ENCODE measurements at regions not wholly inside any gene's neighbourhood (a gene's known extent, or its start where the extent isn't known, plus 50 kb on each side); places are given as distances from the start of the nearest gene placed in this dataset.

DNA sequence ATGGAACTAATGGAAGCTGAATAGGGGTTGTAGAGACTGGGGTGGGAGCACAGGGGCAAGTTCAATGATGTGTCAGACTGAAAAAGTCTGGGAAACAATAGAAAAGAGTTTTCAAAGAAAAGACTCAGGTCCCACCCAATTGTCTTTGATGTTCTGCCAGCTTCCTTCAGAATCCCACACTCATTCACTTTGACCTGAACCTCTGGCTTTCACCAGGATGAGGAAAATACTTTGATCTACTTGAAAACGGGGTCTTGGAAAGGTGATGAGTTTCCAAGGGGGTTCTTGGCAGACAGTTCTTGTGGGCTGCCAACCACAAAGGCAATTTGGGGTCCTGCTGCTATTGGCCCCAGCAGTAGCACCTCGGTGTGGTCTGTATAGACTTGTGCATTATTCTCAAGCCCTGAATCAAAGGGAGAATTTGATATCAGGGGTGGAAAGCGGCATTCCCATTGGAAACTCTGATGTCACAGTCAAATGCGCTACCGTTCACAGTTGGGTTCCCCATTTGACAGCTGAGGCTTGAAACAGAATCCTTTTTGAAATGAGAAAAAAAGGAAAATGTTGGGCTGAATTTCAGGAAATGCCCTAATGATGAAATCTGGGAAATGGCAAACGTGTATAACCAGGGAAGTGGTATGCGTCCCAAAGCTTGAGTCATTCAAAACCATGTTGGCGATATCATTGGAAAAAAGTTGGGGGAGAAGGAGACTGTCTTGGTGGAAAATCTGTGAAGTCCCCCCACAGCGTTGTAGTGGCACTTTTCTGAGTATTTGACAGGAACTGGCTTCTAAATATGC is 229.2 kb upstream of the LRTM1 start:
- TF ChIP-seq, protein P1, sequence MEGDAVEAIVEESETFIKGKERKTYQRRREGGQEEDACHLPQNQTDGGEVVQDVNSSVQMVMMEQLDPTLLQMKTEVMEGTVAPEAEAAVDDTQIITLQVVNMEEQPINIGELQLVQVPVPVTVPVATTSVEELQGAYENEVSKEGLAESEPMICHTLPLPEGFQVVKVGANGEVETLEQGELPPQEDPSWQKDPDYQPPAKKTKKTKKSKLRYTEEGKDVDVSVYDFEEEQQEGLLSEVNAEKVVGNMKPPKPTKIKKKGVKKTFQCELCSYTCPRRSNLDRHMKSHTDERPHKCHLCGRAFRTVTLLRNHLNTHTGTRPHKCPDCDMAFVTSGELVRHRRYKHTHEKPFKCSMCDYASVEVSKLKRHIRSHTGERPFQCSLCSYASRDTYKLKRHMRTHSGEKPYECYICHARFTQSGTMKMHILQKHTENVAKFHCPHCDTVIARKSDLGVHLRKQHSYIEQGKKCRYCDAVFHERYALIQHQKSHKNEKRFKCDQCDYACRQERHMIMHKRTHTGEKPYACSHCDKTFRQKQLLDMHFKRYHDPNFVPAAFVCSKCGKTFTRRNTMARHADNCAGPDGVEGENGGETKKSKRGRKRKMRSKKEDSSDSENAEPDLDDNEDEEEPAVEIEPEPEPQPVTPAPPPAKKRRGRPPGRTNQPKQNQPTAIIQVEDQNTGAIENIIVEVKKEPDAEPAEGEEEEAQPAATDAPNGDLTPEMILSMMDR (IDR thresholded peaks at IDR 0.05) = no peak
- TF ChIP-seq POLR2A (IDR thresholded peaks at IDR 0.05) = no peak
